ENCODE measurements at regions not wholly inside any gene's neighbourhood (a gene's known extent, or its start where the extent isn't known, plus 50 kb on each side); places are given as distances from the start of the nearest gene placed in this dataset.

- peaks cover 24% of the 10 kb centered on the region for H3K4me1 Mint-ChIP-seq
- H3K36me3 Mint-ChIP-seq = peaks cover 20% of the 10 kb centered on the region
- no peak overlapping the region for H3K27ac Mint-ChIP-seq
- ATAC-seq = no peak
- DNase-seq (ENCODE audit: low spot score) = no peak
- no peak overlapping the region for H3K4me3 Mint-ChIP-seq
- CTCF ChIA-PET = interaction anchor here (1.0 to 1.3 kb wide), 2 partner anchors 18 to 186 kb away, joined by 4 to 5 read pairs; no protein-coding TSS in a partner anchor
- TF ChIP-seq NFATC4 (CRISPR knock-in tag; IDR thresholded peaks at IDR 0.05) = no peak
- no peak for TF ChIP-seq MXD4 (CRISPR knock-in tag; IDR thresholded peaks at IDR 0.05; ENCODE audit: borderline replicate concordance)
- no peak for TF ChIP-seq TEAD1 (CRISPR knock-in tag; IDR thresholded peaks at IDR 0.05)
- TF ChIP-seq AFF4 (CRISPR knock-in tag; IDR thresholded peaks at IDR 0.05; ENCODE audit: borderline replicate concordance) = no peak
- TF ChIP-seq FOXJ3 (CRISPR knock-in tag; IDR thresholded peaks at IDR 0.05; ENCODE audit: borderline replicate concordance) = no peak
- TF ChIP-seq ETV6 (CRISPR knock-in tag; IDR thresholded peaks at IDR 0.05) = no peak
- TF ChIP-seq FOXK1 (CRISPR knock-in tag; IDR thresholded peaks at IDR 0.05) = no peak
- TF ChIP-seq CBFB (CRISPR knock-in tag; IDR thresholded peaks at IDR 0.05; ENCODE audit: low read depth) = no peak
- no peak for TF ChIP-seq GABPB1 (CRISPR knock-in tag; IDR thresholded peaks at IDR 0.05)
- TF ChIP-seq PRRX2 (CRISPR knock-in tag; IDR thresholded peaks at IDR 0.05) = no peak
- TF ChIP-seq, protein P1, sequence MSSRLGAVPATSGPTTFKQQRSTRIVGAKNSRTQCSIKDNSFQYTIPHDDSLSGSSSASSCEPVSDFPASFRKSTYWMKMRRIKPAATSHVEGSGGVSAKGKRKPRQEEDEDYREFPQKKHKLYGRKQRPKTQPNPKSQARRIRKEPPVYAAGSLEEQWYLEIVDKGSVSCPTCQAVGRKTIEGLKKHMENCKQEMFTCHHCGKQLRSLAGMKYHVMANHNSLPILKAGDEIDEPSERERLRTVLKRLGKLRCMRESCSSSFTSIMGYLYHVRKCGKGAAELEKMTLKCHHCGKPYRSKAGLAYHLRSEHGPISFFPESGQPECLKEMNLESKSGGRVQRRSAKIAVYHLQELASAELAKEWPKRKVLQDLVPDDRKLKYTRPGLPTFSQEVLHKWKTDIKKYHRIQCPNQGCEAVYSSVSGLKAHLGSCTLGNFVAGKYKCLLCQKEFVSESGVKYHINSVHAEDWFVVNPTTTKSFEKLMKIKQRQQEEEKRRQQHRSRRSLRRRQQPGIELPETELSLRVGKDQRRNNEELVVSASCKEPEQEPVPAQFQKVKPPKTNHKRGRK (CRISPR knock-in tag; IDR thresholded peaks at IDR 0.05; ENCODE audit: borderline replicate concordance) = no peak
- H3K9me3 Mint-ChIP-seq = peaks cover 16% of the 10 kb centered on the region
- no peaks in the 10 kb centered on the region for H3K27me3 Mint-ChIP-seq (ENCODE audit: low read depth)
- POLR2A ChIA-PET = no interaction called here
Measured at GRCh38 chr11:92154611-92155010, 70.0 kb upstream of the FAT3 start.

DNA sequence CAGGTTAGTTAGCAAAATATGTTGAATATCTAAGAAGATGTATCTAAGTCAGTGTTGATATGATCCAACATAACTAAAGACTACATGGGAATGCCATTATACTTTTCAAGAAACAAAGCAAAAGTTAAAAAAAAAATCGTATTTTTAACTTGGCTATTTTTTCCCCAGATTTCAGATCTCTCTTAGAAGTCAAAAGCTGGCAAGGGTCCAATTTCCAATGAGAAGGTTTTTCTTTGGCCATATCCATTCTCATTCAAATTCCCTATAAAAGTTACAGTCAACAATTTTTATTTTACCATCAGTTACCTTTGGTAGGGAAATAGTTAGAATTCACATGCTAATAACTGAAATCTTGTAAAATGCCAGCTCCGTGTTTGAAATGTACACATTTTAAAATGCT is 70.5 kb upstream of the FAT3 start:
- Mint-ChIP-seq H3K27ac (no peak overlapping the region), H3K4me1 (peaks cover 24% of the 10 kb centered on the region), H3K27me3 (ENCODE audit: low read depth) (no peaks in the 10 kb centered on the region), H3K9me3 (peaks cover 16% of the 10 kb centered on the region), H3K4me3 (no peak overlapping the region), H3K36me3 (peaks cover 20% of the 10 kb centered on the region)
- ChIA-PET CTCF (interaction anchor here (2.4 kb wide), 1 partner anchor 17 kb away, joined by 11 read pairs; no protein-coding TSS in a partner anchor), POLR2A (no interaction called here)
- DNase-seq (ENCODE audit: low spot score) (no peak), ATAC-seq (no peak)
- TF ChIP-seq NFE2L1 (CRISPR knock-in tag; IDR thresholded peaks at IDR 0.05) = no peak
- no peak for TF ChIP-seq EMX1 (CRISPR knock-in tag; IDR thresholded peaks at IDR 0.05)
- no peak for TF ChIP-seq ZNF281 (CRISPR knock-in tag; IDR thresholded peaks at IDR 0.05)
- TF ChIP-seq PRDM15 (CRISPR knock-in tag; IDR thresholded peaks at IDR 0.05) = no peak
- TF ChIP-seq, protein P2, sequence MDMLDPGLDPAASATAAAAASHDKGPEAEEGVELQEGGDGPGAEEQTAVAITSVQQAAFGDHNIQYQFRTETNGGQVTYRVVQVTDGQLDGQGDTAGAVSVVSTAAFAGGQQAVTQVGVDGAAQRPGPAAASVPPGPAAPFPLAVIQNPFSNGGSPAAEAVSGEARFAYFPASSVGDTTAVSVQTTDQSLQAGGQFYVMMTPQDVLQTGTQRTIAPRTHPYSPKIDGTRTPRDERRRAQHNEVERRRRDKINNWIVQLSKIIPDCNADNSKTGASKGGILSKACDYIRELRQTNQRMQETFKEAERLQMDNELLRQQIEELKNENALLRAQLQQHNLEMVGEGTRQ (CRISPR knock-in tag; IDR thresholded peaks at IDR 0.05) = no peak
- no peak for TF ChIP-seq NFYB (CRISPR knock-in tag; conservative IDR thresholded peaks at IDR 0.05; ENCODE audit: low read depth)
- TF ChIP-seq GABPB1 (CRISPR knock-in tag; IDR thresholded peaks at IDR 0.05) = no peak
- TF ChIP-seq SMAD4 (CRISPR knock-in tag; IDR thresholded peaks at IDR 0.05) = no peak
- TF ChIP-seq TEAD4 (CRISPR knock-in tag; IDR thresholded peaks at IDR 0.05) = no peak
- TF ChIP-seq, protein P3, sequence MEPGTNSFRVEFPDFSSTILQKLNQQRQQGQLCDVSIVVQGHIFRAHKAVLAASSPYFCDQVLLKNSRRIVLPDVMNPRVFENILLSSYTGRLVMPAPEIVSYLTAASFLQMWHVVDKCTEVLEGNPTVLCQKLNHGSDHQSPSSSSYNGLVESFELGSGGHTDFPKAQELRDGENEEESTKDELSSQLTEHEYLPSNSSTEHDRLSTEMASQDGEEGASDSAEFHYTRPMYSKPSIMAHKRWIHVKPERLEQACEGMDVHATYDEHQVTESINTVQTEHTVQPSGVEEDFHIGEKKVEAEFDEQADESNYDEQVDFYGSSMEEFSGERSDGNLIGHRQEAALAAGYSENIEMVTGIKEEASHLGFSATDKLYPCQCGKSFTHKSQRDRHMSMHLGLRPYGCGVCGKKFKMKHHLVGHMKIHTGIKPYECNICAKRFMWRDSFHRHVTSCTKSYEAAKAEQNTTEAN (CRISPR knock-in tag; IDR thresholded peaks at IDR 0.05) = no peak
- no peak for TF ChIP-seq TEAD1 (CRISPR knock-in tag; IDR thresholded peaks at IDR 0.05)
- TF ChIP-seq FOXP1 (CRISPR knock-in tag; IDR thresholded peaks at IDR 0.05; ENCODE audit: borderline replicate concordance) = no peak
